ENCODE measurements at regions not wholly inside any gene's neighbourhood (a gene's known extent, or its start where the extent isn't known, plus 50 kb on each side); places are given as distances from the start of the nearest gene placed in this dataset.

DNA sequence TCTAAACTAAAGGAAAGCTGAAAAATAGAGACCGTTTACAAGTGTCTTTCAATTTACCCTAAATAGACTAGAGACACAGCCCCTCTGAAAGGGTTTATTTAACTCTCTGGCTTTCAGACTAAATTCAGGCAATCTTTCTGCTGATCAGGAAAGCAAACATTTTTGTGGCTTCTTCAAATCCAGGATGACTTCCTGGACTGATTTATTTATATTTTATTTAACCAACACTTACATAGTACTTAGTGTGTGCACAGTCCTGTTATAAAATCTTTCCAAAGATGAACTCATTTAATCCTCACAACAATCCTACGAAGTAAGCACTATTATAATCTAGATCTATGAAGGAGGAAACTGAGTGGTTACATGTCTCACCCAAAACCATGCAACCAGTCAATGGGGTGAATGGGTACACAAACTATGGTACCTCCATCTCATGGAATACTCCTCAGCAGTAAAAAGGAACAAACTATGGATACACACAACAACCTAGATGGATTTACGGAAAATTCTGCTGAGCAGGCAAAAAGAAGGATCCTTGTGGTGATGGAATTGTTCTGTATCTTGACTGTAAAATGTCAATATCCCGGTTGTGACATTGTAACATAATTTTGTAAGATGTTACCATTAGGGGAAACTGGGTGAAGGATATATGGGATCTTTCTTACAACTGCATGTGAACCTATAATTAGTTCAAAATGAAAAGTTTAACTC lies 64.1 kb upstream of the MAMLD1 start:
- DNase-seq (ENCODE audit: low read depth): peak; percentile 46

DNA sequence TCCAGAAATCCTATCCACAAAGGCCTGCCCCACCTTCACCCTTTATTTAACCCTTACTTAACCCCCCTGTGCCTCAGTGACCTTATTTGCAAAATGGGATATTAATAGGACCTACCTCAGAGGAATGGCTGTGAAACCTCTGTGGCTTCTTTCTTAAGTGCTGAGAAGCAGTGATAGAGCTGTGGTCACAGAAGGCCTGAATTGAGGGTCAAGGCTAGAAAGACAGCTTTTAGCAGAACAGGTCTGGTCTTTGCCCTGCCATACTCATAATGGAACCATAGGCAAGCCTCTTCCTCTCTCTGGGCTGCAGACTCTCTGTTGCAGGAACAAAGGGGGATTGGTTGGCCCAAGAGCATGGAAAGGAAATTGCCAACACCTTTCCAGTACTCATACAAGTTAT lies 63.5 kb upstream of the MAMLD1 start:
- no peak for DNase-seq (ENCODE audit: low read depth)

DNA sequence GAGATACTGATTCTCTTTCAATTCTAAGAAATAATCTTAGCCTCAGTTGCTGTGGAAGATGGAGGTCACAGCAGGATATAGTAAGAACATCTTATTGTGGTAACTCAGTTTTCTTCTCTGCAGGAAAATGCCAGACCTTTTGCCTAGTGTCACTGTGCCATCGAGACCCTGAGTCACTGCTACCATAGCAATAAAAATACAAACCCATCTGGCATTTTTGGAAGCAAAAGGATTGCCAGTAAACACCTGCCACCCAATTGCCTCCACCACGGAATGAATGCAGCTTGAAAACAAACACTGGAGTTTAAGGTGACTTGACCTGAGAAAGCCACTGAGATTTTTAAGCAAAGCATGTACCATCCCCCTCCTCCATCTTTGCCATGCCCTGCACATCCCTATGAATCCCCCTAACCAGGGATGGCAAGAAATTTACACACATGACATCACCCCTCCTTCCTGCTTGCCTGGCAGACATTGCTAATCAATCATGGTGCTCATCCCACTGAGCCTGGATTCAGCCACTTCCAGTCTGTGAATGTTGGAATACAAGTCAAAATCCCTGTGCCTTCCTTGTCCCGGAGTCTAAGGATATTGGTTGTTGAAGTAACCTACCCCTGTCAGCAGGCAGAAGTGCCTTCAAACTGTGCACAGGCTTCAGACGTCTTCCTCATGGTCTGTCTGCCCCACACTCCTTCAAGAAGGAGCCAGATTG lies 59.6 kb upstream of the MAMLD1 start:
- DNase-seq (ENCODE audit: low read depth): no peak

DNA sequence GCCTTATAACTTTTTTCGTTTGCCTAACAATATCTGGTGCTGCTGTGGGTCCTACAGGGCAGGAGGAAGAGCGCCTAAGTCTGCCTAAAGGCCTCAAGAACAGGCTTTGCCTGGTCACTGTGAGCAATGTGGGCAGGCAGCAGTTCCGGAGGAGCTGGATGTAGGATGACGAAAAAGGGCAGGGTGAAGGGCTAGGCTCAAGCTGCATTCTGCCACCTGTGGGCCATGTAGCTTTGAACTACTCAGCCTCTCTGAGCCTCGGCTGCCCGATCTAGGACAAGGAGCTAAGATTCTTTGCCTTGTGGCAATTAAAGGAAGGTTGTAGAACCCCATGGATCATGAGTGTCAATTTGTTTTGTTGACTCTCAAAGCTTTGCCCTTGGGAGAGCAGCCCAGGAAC lies 57.1 kb upstream of the MAMLD1 start:
- DNase-seq (ENCODE audit: low read depth): no peak

DNA sequence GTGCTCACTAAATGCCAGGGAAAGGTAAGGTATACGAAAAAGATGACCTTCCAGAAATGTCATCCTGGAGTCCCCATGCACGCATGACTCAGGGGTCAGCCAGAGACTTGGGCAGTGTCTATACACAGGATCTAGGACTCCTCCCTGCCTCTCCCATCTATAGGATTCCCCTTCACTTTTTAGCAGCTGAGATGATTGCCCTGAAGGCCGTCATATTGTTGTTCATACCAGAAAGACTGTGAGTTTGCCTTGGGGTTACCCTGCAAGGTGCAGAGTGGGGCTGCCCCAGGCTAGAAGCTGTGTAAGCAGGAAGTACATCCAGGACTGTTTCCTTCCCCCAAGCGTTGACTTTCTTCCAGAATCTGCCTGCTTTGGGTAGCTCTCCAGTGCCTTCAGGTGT lies 55.1 kb upstream of the MAMLD1 start:
- DNase-seq (ENCODE audit: low read depth): no peak

DNA sequence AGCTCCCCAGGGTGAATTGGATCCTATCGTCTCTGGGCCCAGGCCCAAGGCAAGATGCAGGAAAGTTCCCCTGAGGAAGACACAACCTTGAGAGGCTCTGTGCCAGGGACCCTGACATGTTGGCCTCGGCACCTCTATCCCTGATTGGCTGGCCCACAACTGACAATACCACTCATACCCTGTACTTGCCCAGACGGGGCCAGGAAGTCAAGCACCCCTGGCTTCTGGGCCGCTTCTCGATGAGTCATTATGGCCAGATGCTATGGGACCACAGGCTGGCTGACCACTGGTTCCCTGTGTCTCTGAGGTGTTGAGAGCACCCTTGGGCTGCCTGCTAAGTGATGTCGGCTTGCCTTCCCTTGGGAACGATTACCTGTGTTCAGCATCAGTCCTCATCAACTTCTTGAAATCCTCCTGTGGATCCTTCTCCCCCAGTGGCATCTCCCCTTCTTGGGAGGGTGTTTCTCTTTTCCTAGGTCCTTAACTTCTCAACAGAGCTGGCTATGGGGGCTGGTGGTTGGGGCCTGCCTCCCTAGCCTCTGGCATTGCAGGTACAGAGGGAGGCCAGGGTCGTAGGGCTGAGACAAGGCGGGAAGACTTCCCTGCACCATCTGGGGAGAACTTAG lies 54.5 kb upstream of the MAMLD1 start:
- peak; percentile 17 for DNase-seq (ENCODE audit: low read depth)

DNA sequence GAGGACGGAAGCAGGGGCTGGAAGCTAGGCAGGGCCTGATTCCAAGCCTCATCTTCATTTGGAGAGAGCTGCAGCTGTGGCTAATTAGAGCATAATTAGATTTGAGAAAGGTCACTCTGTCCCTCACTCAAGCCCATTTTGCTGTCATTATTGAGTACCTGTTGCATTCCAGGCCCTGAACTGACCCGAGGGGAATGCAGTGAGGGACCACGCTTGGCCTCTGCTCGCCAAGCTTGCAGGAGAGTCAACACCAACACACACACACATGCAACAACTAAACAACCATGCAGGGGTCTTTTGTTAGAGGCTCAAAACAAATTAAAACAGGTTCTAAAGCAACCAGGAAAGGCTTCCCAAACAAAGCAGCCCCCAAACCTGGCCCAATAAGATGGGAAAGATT lies 52.7 kb upstream of the MAMLD1 start:
- no peak for DNase-seq (ENCODE audit: low read depth)

DNA sequence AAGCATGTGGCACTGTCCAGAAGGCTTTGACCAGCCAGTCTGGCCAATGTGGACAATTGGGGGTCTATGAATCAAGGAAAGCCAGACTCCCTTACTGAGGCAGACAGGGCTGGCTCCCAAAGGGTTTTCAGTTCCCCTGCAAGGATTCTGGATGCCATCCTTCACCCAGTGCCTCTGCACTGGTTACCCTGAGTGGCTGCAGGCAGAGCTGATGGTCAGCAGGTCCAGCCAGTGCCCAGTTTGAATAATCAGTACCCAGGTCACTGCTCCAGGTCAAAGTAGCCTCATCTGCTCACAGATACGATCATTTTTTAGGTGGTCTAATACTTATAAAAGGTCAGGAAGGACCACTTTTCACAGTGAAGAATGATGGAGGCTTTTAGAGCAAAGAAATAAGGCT lies 52.2 kb upstream of the MAMLD1 start:
- DNase-seq (ENCODE audit: low read depth): no peak

DNA sequence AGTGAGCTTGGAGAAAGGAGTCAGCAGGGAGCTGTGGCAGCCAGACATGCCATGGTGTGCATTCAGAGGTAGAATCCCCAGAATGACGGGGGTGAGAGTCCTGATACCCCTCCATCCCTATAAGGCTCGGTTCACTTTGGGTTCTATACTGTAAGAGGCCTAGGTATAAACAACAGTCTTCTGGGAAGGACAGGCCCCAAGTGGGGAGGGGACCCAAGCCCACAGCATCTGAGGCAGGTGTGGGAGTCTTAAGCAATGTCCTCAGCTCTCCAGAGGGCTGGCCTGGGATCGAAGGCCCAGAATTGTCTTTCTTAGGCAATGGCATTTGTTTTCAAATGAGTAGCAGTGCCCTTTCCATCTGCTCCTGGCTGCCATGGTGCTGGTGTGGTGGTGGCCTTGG lies 50.2 kb upstream of the MAMLD1 start:
- no peak for DNase-seq (ENCODE audit: low read depth)

Measured in EH (cell line).